ENCODE measurements at regions not wholly inside any gene's neighbourhood (a gene's known extent, or its start where the extent isn't known, plus 50 kb on each side); places are given as distances from the start of the nearest gene placed in this dataset.

GRCh38 chr9:79807971-79808370 lies 236.2 kb downstream of the TLE4 start:
- no peak for TF ChIP-seq ZFX (IDR thresholded peaks at IDR 0.05)
- TF ChIP-seq CTCF (conservative IDR thresholded peaks at IDR 0.05): no peak
- no peak overlapping the region for H3K27ac ChIP-seq

- no peak for TF ChIP-seq CTCF (conservative IDR thresholded peaks at IDR 0.05)
- TF ChIP-seq ZFX (IDR thresholded peaks at IDR 0.05): no peak
- no peak overlapping the region for H3K27ac ChIP-seq
These were observed 234.3 kb downstream of the TLE4 start for GRCh38 chr9:79806086-79806485.

GRCh38 chr9:79801459-79801858 lies 229.7 kb downstream of the TLE4 start:
- TF ChIP-seq ZFX (IDR thresholded peaks at IDR 0.05) (no peak), CTCF (conservative IDR thresholded peaks at IDR 0.05) (no peak)

GRCh38 chr9:79800578-79800977 lies 228.8 kb downstream of the TLE4 start:
- H3K27ac ChIP-seq: no peak overlapping the region
- TF ChIP-seq CTCF (conservative IDR thresholded peaks at IDR 0.05) (no peak), ZFX (IDR thresholded peaks at IDR 0.05) (no peak)

More at GRCh38 chr9:79801459-79801858, 229.7 kb downstream of the TLE4 start:
- H3K27ac ChIP-seq: no peak overlapping the region

- H3K27ac ChIP-seq: no peak overlapping the region
- no peak for TF ChIP-seq CTCF (conservative IDR thresholded peaks at IDR 0.05)
- no peak for TF ChIP-seq ZFX (IDR thresholded peaks at IDR 0.05)
These were observed 228.0 kb downstream of the TLE4 start for GRCh38 chr9:79799691-79800335.

GRCh38 chr9:79798450-79798849 lies 226.7 kb downstream of the TLE4 start:
- no peak overlapping the region for H3K27ac ChIP-seq
- TF ChIP-seq ZFX (IDR thresholded peaks at IDR 0.05) (no peak), CTCF (conservative IDR thresholded peaks at IDR 0.05) (no peak)

- no peak overlapping the region for H3K27ac ChIP-seq
- TF ChIP-seq CTCF (conservative IDR thresholded peaks at IDR 0.05) (no peak), ZFX (IDR thresholded peaks at IDR 0.05) (no peak)
These were observed 224.6 kb downstream of the TLE4 start for GRCh38 chr9:79796411-79796810.

Data from C4-2B (cell line).